ENCODE measurements at regions not wholly inside any gene's neighbourhood (a gene's known extent, or its start where the extent isn't known, plus 50 kb on each side); places are given as distances from the start of the nearest gene placed in this dataset.
A peak's percentile ranks its signal among the peaks of the same experiment; 100 is the strongest.

- Histone ChIP-seq H3K9me2 (ENCODE audit: insufficient read depth) (no peaks in the 10 kb centered on the region), H3K4me3 (no peak overlapping the region), H3K36me3 (ENCODE audit: insufficient read depth) (no peaks in the 10 kb centered on the region), H3K27ac (ENCODE audit: low read depth) (no peak overlapping the region), H3K27me3 (ENCODE audit: insufficient read depth) (peaks cover 28% of the 10 kb centered on the region; the same call in 1 of the 2 replicates), H4K20me1 (replicated peaks; ENCODE audit: insufficient read depth) (no peaks in the 10 kb centered on the region), H2AFZ (peak overlapping the region; percentile 14; the same call in 1 of the 2 replicates), H3K79me2 (replicated peaks; ENCODE audit: insufficient read depth) (no peaks in the 10 kb centered on the region), H3F3A (replicated peaks; ENCODE audit: low read depth) (no peaks in the 10 kb centered on the region), H3K4me1 (ENCODE audit: insufficient read depth) (no peaks in the 10 kb centered on the region), H3K4me2 (no peak overlapping the region)
- Mint-ChIP-seq H3K4me3 (no peak overlapping the region), H3K9me3 (peaks cover 48% of the 10 kb centered on the region), H3K27me3 (ENCODE audit: insufficient read depth, low read depth, poor library complexity) (peaks cover 5% of the 10 kb centered on the region), H3K36me3 (ENCODE audit: low read depth) (no peaks in the 10 kb centered on the region), H3K27ac (no peak overlapping the region), H3K4me1 (no peaks in the 10 kb centered on the region)
- TF ChIP-seq ETS1 (IDR thresholded peaks at IDR 0.05), result no peak
- no peak for TF ChIP-seq CREB1 (CRISPR knock-in tag; IDR thresholded peaks at IDR 0.05; ENCODE audit: low read depth)
- TF ChIP-seq ZNF462 (CRISPR knock-in tag; IDR thresholded peaks at IDR 0.05), result no peak
- no peak for TF ChIP-seq EZH2phosphoT487 (IDR thresholded peaks at IDR 0.05; ENCODE audit: unreplicated experiment)
- no peak for TF ChIP-seq NANOG (IDR thresholded peaks at IDR 0.05; ENCODE audit: borderline replicate concordance)
- no peak for TF ChIP-seq EZH2 (IDR thresholded peaks at IDR 0.05; ENCODE audit: low read depth, unreplicated experiment)
- no peak for TF ChIP-seq ZNF331 (CRISPR knock-in tag; IDR thresholded peaks at IDR 0.05; ENCODE audit: low read depth)
- TF ChIP-seq REST (IDR thresholded peaks at IDR 0.05; ENCODE audit: unreplicated experiment), result no peak
- TF ChIP-seq STAT1 (IDR thresholded peaks at IDR 0.05; ENCODE audit: unreplicated experiment), result no peak
- no peak for TF ChIP-seq ZNF114 (CRISPR knock-in tag; IDR thresholded peaks at IDR 0.05)
- TF ChIP-seq JUNB (IDR thresholded peaks at IDR 0.05; ENCODE audit: unreplicated experiment), result no peak
- TF ChIP-seq POLR2AphosphoS5 (IDR thresholded peaks at IDR 0.05; ENCODE audit: low read depth), result no peak
- peak; percentile 8 for DNase-seq (ENCODE audit: low spot score)
- ATAC-seq, result no peak
Measured at GRCh38 chr16:75806487-75806886, 80.2 kb upstream of the CPHXL start.

Data from GM23338 (cell line).